Chondrocyte (in vitro differentiated cells): ENCODE measurements at regions not wholly inside any gene's neighbourhood (a gene's known extent, or its start where the extent isn't known, plus 50 kb on each side); places are given as distances from the start of the nearest gene placed in this dataset.
"Not testable (repeated sequence)": the region's sequence is repeated elsewhere in the genome, so short reads cannot be mapped to it uniquely, and the experiment has no call there.

ENCODE experiments used
- DNase-seq: peaks from one replicate; pipeline ENCODE4 v3.0.0; 2021; ENCODE audit warnings: mixed read lengths, low spot score
- H3K27ac Mint-ChIP-seq: one replicate; pipeline ENCODE4 v1.8.0; 2021; ENCODE audit warnings: mild to moderate bottlenecking, moderate library complexity, mixed read lengths; ENCODE audit not compliant: unreplicated experiment
- H3K27me3 Mint-ChIP-seq: 2 replicates; pipeline ENCODE4 v1.8.0; 2021; ENCODE audit warnings: low read depth, mixed read lengths
- H3K36me3 Mint-ChIP-seq: 2 replicates; pipeline ENCODE4 v1.8.0; 2021; ENCODE audit warnings: low read depth, mixed read lengths
- H3K4me1 Mint-ChIP-seq: 2 replicates; pipeline ENCODE4 v1.8.0; 2021; ENCODE audit warnings: low read depth, mild to moderate bottlenecking, mixed read lengths
- H3K4me3 Mint-ChIP-seq: one replicate; pipeline ENCODE4 v1.8.0; 2021; ENCODE audit warnings: mild to moderate bottlenecking, moderate library complexity, mixed read lengths; ENCODE audit not compliant: unreplicated experiment
- H3K9me3 Mint-ChIP-seq: 2 replicates; pipeline ENCODE4 v1.8.0; 2021; ENCODE audit warnings: low read depth, mixed read lengths
- TF ChIP-seq, protein P1 (sequence below): fragments of 200-600 bp; sonication (generic); IDR thresholded peaks from 2 replicates; pipeline ENCODE4 v1.5.0; 2021; ENCODE audit warnings: antibody characterized with exemption, mild to moderate bottlenecking, moderate library complexity

DNA sequence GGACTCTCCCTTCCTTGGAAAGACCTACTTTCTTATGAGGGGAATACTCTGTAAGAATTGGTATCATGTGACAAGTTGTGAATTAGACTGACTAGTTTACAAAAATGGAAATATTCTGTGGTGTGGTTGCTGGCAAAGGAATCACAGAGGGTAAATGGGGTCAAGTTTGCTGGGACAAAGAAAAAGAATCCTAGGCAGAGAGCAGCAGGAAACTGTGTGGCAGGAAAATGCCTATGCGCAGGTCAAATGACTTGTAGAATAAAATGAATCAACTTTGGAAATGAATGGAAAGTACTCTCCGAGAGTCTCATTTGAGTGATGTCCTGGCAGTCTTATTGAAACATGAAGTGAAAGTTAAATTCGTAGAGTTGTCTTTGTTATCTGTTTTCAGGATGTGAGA lies 1250.7 kb downstream of the UQCRFS1 start:
- Mint-ChIP-seq H3K4me3 (peak overlapping the region; percentile 14), H3K27ac (peak overlapping the region; percentile 30), H3K9me3 (no peaks in the 10 kb centered on the region), H3K36me3 (no peaks in the 10 kb centered on the region), H3K27me3 (peaks cover 2% of the 10 kb centered on the region), H3K4me1 (peaks cover 14% of the 10 kb centered on the region)
- TF ChIP-seq, protein P1, sequence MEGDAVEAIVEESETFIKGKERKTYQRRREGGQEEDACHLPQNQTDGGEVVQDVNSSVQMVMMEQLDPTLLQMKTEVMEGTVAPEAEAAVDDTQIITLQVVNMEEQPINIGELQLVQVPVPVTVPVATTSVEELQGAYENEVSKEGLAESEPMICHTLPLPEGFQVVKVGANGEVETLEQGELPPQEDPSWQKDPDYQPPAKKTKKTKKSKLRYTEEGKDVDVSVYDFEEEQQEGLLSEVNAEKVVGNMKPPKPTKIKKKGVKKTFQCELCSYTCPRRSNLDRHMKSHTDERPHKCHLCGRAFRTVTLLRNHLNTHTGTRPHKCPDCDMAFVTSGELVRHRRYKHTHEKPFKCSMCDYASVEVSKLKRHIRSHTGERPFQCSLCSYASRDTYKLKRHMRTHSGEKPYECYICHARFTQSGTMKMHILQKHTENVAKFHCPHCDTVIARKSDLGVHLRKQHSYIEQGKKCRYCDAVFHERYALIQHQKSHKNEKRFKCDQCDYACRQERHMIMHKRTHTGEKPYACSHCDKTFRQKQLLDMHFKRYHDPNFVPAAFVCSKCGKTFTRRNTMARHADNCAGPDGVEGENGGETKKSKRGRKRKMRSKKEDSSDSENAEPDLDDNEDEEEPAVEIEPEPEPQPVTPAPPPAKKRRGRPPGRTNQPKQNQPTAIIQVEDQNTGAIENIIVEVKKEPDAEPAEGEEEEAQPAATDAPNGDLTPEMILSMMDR: no peak
- no peak for DNase-seq

DNA sequence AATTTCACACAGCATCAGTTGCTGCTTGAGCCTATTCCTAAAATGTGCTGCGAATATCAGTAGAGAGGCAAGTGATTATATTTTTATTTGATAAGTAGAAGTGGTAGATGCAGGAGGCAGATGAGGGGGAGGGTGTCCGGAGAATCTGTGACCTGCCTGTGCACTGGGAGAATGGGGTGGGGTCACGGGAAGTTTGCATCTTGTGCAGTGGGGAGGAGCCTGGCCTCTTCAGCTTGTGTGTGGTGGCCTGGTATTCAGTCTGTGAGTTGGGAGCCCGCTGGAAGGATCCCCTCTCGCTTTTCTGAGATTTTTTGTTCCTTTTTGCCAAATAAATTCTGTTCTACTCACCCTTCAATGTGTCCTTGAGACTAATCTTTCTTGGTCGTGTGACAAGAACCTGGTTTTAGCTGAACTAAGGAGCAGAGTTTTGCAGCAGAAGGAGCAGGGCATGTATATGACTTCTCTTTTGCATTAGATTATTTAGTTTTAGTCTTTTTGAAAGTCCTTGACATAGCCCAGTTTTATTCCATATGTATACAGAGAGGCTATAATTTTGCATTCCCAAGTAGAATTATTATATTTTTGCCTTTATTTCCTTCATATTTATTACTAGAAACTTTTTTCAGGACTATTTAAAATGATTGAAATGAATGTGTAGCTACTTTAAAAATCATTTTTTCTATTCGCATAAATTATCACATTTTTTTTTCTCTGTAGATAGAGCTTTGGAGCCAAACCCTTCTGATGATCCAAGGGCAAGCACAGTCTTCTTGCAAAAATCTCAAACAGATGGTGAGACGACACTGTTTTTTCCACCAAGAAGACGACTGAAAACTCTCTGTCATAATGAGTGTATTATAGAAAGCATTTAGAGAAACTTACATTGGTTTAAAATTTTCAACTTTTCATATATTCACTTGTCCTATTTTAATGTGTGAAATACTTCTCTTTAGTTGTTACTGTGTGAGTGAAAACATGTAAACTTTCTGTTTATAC lies 1257.2 kb downstream of the UQCRFS1 start:
- TF ChIP-seq, protein P1: no peak
- Mint-ChIP-seq H3K4me3 (no peak overlapping the region), H3K27me3 (peaks cover 4% of the 10 kb centered on the region), H3K9me3 (no peaks in the 10 kb centered on the region), H3K27ac (no peak overlapping the region), H3K4me1 (no peaks in the 10 kb centered on the region), H3K36me3 (no peaks in the 10 kb centered on the region)
- no peak for DNase-seq

DNA sequence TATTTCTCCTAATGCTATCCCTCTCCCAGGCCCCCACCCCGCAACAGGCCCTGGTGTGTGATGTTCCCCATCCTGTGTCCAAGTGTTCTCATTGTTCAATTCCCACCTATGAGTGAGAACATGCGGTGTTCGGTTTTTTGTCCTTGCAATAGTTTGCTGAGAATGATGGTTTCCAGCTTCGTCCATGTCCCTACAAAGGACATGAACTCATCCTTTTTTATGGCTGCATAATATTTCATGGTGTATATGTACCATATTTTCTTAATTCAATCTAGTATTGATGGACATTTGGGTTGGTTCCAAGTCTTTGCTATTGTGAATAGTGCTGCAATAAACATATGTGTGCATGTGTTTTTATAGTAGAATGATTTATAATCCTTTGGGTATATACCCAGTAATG lies 1270.3 kb downstream of the UQCRFS1 start:
- DNase-seq, H3K27ac Mint-ChIP-seq, H3K4me3 Mint-ChIP-seq, H3K4me1 Mint-ChIP-seq, H3K36me3 Mint-ChIP-seq, H3K27me3 Mint-ChIP-seq: not testable (repeated sequence)
- peaks cover 34% of the 10 kb centered on the region for H3K9me3 Mint-ChIP-seq

DNA sequence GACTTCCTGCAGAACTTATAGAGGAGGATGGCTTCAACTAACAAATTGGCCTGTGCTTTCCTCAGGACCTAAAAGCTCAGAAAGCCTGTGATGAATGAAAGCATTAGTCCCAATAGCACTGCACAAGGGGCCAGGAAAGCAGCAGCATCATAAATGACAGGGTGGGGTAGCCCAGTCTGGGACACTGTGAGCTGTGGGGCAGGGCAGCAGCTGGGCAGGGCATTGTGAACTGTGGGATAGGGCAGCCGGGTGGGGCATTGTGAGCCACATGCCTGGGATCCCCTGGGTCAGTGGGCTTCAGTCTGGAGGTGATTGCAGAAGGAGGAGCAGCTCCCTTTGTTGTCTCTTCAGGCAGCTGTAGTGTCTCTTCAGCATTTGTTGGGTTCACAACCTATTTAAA lies 1276.8 kb downstream of the UQCRFS1 start:
- Mint-ChIP-seq H3K4me3 (no peak overlapping the region), H3K9me3 (no peaks in the 10 kb centered on the region), H3K27ac (no peak overlapping the region), H3K36me3 (no peaks in the 10 kb centered on the region), H3K4me1 (no peaks in the 10 kb centered on the region), H3K27me3 (peaks cover 25% of the 10 kb centered on the region)
- TF ChIP-seq, protein P1: no peak
- DNase-seq: no peak

DNA sequence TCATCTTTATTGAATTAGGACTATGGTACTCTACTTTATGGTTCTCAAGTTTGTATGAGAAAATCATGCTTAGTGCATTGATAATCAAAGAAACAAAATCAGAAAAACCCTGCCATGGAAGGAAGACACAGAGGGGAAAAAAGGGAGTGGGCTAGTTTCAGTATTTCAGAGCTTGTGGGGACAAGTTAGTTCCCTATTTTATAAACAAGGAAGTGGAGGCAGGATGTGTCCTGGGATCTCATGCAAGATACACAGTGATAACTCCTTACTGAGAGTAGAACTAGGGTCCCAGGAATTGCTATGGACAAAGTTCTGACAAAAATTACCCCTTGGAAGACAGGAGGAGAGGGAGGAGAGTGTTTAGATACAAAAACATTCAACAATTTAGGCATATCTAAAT lies 1277.3 kb downstream of the UQCRFS1 start:
- no peaks in the 10 kb centered on the region for H3K36me3 Mint-ChIP-seq
- TF ChIP-seq, protein P1: no peak
- peaks cover 28% of the 10 kb centered on the region for H3K27me3 Mint-ChIP-seq
- H3K27ac Mint-ChIP-seq: no peak overlapping the region
- no peaks in the 10 kb centered on the region for H3K4me1 Mint-ChIP-seq
- no peak for DNase-seq
- no peaks in the 10 kb centered on the region for H3K9me3 Mint-ChIP-seq
- no peak overlapping the region for H3K4me3 Mint-ChIP-seq
